ACHN (cell line): ENCODE measurements at regions not wholly inside any gene's neighbourhood (a gene's known extent, or its start where the extent isn't known, plus 50 kb on each side); places are given as distances from the start of the nearest gene placed in this dataset.

Experiments used
- DNase-seq: peaks from one replicate; pipeline ENCODE4 v3.0.0-alpha.2; 2015
- in situ Hi-C: cut with HindIII; loops from 2 replicates; pipeline ENCODE4 v1.10.0; 2017; ENCODE audit warnings: low sequenced_read_pairs, low pct_ligation_motif_present, low pct_unique_long_range_greater_than_20kb

DNA sequence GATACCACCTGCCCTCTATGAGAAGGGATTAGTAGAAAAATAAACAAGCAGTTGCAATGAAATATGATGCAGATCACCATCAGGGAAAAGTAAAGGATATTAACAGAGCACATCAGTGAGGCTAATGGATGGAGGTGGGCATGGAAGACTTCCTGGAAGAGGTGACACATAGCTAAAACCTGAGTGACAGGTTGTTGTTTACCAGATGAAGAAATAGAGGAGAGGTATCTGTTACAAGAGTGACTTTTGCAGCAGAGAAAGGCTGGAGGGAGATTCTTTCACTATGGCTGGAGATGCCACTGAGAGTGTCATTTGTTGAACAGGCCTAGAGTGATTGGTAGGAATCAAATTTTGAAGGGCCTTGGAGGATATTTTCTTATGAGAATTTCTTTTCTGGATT is 646.2 kb downstream of the GATA3 start:
- no peak for DNase-seq
- in situ Hi-C loops: no loop called here

DNA sequence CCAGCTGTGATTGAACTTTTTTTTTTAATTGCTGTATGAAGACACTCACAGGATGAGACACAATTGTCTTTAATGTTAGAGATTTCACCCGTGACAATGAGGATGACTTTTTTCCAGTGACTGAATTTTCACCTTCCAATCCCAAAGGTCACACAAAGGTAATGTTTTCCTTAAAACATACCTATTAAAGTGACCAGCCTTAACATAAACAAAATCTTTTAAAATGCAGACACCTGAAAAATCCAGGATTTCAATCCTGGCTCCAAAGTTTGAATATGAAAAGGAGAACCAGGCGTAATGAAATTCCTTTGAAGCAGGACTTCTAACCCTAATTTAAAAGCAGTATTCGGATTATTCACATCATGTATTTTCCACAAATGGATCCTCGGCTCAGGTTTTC is 647.7 kb downstream of the GATA3 start:
- DNase-seq: no peak
- in situ Hi-C loops: no loop called here

DNA sequence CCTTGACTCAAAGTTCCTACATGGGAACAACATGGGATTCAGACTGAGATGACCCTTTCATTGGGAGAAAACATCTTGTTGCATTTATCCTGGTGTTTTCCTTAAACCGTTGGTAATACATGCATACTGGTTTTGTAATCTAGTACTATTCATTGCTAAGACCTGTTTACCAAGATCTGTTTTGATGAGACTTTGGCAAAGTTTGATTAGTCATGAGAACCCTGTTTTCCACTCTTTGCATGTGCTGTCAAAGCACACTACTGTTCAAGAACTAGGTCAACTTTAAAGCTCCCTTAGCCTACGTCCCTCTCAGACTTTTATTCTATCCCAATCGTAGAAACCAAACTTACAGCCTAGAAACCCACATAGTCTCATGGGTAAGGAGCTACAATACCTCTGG is 650.9 kb downstream of the GATA3 start:
- in situ Hi-C loops: no loop called here

DNA sequence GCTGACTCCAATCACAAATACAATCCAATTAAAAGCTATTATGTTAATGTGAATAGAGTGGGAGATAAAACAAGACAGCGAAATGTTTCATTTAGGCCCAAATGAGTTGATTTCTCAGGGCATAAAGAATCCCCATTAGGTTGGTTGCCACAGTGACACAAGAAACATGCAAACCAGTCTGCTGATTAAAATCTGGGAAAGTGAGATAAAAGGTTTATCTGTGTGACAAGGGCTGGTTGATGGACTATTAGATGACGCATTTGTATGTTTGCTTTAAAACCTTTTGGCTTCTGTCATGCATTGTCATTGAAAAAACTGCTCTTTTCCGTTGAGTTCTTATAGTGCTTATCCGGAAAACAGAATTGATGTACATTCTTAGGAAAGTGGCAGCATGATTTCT is 658.2 kb downstream of the GATA3 start:
- DNase-seq: no peak
- in situ Hi-C loops: no loop called here

More for the DNA sequence above, 650.9 kb downstream of the GATA3 start:
- no peak for DNase-seq

DNA sequence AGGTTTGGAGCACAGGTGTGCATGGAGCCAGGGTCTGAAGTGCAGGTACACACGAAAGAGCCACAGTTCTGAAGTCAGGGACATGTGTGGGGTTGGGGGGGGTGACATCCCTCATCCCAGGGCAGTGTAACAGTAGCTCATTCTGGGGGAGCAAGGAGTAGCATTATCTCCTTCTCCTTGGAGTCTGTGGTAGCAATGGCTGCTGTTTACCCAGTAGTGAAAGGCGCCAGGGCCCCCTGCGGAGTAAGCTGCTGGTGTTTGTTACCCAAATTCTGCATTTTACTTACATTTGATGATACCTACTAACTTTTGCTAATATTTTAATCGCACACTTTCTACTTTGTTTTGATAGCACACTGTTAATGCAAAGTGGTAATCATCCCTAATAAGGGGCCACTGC is 665.5 kb downstream of the GATA3 start:
- no peak for DNase-seq
- in situ Hi-C loops: no loop called here

DNA sequence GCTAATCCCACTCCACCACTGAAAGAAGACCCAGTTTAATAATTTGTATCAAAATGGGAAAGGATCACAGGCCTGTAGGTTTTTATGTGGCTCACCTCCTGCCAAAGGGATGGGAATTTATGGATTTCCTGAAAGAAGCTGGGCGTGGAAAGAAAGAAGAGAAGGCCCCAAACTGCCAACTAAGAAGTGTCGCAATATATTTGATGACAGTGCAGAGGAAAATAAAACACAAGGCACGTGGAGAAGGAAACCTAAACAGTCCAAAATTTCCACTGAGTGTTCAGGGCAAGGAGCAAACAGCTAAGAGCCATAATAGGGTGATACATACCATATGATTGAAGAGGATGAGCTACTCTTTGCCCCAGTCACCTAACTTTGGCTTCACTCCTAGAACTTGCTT is 667.2 kb downstream of the GATA3 start:
- in situ Hi-C loops: no loop called here
- no peak for DNase-seq

DNA sequence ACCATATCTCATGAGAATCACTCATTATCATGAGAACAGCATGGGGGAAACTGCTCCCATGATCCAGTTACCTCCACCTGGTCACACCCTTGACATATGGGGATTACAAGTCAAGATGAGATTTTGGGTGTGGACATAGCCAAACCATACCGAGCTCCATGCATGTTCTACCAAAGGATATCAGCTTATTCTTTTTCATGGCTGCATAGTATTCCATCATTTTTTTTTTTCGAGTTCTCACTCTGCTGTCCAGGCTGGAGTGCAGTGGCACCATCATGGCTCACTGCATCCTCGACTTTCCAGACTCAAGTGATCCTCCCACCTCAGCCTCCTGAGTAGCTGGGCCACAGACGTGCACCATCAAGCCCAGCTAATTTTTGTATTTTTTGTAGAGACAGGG is 668.3 kb downstream of the GATA3 start:
- in situ Hi-C loops: no loop called here
- no peak for DNase-seq

DNA sequence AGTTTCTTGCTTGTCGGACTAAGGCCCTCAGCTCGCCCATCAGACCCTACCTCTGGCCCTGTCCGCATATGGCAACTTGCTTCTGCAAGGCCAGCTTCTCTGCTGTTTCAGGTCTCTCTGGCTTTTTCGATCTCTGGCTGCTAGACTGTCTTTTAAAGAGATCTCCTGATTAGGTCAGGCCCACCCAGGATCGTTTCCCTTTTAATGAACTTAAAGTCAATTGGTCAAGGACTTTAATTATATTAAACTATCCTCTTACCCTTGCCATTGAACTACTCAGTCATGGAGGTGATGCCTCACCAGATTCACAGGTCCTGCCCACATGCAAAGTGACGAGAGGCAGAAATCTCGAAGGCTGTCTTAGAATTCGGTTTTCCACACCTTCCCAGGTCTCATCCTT is 670.9 kb downstream of the GATA3 start:
- DNase-seq: no peak
- in situ Hi-C loops: no loop called here

DNA sequence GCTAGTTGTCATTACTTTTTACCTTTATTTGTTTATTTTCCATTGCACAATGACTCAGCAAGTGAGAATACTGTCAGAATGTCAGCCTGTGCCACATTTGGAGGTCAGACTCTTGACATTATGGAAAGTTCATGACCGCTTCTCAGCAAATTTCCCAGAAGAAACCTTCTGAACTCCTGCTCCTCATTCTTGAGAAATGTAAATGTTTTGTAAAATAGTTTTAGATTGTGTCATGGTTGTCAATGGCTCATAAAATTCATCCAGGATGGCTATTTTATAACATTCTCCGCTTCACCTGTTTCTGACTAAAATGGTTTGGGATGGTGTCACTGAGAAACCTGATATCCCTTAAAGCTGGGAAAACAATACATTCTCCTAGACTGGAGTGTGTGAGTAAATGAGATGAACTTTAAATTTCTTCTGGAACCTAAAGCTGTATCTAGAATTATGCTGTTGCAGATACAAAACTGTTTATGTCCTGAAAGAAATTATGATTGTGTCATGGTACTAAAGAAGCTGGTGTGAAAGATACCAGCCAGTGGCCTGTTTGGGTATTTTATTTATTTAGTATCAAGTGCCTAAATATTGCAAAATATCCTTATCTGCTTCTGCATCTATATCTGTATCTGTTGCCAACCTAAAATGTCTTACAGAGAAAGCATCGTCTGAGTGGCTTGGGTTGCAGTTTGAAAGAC is 671.7 kb downstream of the GATA3 start:
- no peak for DNase-seq
- in situ Hi-C loops: no loop called here

DNA sequence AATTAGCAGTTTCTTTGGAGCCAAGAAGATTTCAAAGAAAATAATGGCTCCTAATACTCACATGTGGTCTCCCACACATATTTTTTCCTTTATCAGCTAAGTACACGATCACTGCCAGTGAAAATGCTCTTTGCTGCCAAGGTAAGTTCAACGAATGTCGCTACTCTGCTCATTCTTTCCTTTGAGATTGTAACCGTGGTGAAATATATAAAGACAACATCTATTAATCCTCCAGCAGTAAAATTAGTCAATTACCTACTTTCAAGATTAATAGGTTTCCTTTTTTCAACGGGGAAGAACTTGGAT is 672.2 kb downstream of the GATA3 start:
- DNase-seq: no peak
- in situ Hi-C loops: no loop called here

DNA sequence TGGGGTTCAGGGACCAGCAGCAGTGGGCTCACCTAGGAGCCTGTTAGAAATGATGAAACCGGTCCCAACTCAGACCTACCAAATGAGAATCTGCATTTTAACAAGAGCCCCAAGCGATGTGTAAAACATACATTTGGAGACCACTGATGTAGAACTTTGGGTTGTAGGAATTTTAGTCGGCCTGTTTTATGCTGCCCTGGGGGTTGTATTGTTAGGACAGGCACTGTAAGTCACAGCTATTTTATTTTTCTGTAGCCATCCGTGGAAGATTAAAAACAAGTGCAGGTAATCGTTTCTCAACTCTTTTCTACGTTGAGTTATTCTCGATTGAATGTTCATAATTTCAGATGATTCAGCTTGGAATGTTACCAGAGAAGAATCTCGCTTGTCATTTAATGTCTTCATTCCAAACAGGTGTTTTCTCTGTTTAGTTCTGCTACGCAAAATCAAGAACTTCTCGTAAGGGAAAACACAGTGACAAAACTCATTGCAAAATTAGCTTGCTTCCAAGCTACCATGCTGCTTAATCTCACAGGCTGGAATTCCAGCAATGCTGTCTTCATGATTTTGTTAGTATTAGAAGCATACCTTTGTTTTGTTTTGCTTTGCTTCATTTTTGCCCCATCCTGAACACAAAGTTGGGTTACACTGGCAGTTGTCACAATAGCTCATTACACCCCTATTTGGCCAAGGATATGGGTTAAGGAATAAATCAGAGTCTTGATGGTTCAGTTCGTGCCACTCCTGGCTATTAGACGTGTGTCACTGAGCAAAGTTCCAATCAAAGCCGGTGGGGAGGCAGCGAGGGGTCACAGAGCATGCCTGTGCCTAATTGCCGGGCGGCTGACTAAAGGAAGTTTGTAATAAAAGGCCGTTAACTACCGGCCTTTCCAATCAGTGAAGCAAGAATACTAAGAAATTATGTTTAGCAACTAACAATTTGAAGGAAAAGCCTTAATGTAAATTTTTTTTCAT is 676.9 kb downstream of the GATA3 start:
- in situ Hi-C loops: no loop called here
- no peak for DNase-seq

DNA sequence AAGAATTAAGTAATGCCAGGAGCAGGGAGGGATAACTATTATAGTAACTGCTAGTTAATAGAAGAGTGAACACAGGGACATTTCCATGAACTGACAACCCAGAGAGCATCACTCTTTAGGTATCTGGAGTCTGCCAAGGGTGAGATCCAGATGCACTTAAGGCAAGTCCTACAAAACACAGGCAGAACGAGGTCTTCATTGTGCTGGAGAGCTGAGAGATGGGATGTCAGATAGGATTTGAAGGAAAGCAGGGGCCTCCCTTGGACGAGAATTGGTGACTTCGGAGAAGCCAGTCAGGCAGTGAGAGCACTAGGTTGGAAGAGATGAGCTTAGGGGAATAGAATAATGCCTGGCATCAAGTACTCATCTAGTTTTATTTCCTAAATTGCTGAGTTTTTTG is 684.5 kb downstream of the GATA3 start:
- in situ Hi-C loops: no loop called here
- no peak for DNase-seq

DNA sequence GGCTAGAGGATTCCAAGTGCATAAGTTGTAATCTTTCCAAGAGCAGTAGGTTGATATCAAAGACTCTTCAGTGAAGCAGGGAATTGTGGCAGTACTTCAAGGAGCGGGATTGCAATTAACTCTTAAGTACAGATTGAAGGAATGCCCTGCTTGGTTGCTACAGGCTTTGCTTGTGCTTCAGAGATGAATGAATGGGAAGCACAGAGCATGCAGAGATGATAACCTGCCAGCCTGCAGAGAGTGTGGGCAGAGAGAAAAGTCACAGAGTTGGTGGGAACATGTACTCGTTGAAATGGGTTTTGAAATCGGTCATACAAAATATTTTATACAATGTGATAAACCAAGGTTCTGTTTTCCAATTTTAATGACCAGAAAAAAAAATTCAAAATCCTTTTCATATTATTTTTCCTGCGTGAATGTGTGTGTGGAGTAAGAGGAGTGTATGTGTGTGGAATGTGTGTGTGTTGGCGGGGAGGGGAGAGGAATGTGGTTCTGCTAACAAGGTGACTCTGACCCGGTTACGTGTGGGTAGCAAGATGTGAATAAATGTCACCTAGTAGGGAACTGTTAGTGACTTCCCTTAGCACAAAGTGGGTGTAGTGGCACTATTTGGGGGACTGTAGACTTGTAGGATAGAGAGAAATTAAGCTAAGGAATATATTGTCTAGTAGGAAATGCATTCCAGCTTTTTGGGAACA is 697.8 kb downstream of the GATA3 start:
- DNase-seq: no peak
- in situ Hi-C loops: no loop called here

DNA sequence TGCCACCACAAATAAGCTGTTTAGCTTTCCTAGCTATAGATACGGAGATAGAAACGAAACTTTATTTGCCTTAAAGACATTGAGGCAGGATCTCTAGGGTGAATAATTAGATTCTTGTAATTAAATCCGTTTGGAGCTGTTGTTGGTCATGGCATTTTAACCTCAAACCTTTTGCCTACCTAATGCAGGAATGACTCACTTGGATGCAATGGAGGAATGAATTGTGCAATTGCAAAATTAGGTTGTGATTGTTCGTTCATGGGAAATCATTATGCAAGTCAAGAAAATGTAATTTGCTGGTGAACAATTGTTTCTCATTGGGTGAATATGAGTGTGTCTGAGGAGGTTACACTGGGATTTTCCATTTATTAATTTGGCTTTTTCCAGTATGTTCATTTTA is 703.5 kb downstream of the GATA3 start:
- in situ Hi-C loops: no loop called here
- no peak for DNase-seq

DNA sequence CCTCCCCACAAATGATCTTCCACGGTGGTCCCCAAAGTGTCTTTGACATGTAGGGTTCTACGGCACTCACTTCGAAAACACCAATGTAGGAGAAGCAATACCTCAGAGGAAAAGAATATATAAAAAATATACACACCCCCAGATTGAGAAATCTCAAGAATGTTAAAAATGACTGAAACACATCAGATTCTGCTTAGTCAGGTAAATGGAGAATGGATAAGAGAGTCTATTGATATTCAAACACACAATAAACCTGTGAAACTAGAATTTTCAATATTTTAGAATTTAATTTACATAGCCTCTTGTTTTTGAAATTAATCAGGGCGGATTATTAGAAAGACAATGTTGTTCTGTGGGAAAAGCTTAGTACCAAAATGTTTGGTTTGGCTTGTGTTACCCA is 712.4 kb downstream of the GATA3 start:
- in situ Hi-C loops: no loop called here
- DNase-seq: no peak

DNA sequence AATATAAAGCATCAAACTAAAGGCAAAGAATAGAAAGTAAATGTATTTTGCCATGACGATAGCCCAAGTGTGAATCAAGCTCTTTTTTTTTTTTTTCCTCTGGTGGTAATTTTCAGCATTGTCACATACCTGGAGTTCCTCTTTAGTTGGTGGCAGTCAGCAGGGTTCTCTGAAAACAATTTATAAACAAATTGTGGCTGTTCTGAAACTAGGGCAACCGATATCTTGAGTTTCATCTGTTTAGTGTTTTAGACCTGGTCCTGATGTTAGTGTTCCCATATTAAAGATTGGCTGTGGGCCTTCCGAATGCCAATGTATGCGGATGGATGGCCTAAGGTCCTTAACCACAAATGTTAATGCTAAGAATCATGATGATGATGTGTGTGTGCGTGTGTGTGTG is 713.1 kb downstream of the GATA3 start:
- DNase-seq: no peak
- in situ Hi-C loops: no loop called here

DNA sequence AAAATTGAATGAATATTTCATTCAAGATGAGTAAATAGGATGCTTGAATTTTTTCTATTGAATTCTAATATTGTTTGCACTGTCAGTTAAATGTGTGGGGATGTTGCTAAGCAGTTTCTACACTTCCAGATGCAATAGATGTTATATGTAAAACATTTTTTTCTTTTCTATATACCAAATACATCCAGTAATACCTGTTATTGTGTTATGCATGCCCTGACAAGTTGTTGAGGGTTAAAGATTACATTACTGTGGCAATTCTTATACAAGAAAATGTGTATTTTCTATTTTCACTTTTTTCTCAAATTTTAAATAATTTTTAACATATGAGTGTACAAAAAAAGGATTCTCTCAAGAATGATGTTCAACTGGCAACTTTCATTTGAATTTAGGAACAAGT is 713.9 kb downstream of the GATA3 start:
- no peak for DNase-seq
- in situ Hi-C loops: no loop called here

DNA sequence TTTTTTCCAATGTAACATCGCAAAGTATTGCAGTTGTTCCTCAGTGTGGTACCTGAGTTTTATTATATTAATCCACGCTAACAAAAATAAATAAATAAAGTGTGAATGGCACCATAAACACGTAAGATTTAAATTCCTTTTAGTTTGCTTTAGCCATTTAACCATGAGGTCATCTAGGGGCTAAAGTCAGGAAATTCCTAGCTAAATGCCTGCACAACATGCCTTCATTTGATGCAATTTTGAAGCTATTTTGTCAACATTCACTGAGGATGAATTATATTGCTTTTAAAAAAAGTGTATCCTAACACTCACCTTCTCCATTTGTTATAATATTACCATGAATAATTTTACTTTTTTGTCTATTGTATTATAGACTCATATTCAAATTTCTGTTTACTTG is 714.4 kb downstream of the GATA3 start:
- in situ Hi-C loops: no loop called here
- DNase-seq: no peak

DNA sequence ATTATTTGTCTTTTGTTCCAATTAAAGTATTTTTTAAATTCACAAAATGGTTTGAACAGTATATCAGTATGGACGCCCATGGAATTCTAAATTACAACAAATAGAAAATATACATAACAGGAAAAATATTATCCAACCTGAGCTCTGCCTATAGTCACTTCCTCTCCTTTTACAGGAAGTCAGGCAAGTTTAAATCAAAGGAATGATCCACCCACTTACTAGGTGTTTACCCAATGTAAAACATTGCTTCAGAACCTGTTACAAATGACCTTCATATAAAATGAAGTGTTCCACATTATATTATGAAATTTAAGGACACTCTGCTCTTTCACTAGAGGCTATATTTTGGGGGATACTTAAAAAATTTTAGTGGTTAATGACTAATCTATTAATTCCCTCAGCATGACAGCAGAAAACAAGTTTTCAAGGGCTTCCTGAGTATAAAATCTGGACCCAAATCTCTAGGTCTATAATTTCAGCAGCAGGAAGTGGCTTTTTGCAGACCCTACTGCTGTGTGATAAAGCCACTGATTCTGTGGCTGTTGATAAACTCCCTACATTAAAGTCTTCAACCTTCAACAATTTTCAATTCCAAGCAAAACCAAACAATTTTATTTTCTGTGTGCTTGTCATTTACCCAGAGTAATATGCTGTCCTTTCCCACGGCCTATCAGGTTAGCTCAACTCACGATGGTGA is 722.6 kb downstream of the GATA3 start:
- in situ Hi-C loops: no loop called here
- no peak for DNase-seq
